Nephron (organoid): ENCODE measurements at regions not wholly inside any gene's neighbourhood (a gene's known extent, or its start where the extent isn't known, plus 50 kb on each side); places are given as distances from the start of the nearest gene placed in this dataset.
A peak's percentile ranks its signal among the peaks of the same experiment; 100 is the strongest.

Source experiments
- H3K27ac Mint-ChIP-seq, 3 experiments: 2 replicates each; pipeline ENCODE4 v1.8.0; 2020; ENCODE audit warnings: mixed read lengths in 3 of 3, mild to moderate bottlenecking in 2 of 3, moderate library complexity in 1 of 3
- H3K27me3 Mint-ChIP-seq: 2 replicates; pipeline ENCODE4 v1.8.0; 2021; ENCODE audit warnings: low read depth, mild to moderate bottlenecking, moderate library complexity, mixed read lengths
- H3K36me3 Mint-ChIP-seq: 2 replicates; pipeline ENCODE4 v1.8.0; 2020; ENCODE audit warnings: low read depth, mixed read lengths
- H3K4me1 Mint-ChIP-seq: 2 replicates; pipeline ENCODE4 v1.8.0; 2020; ENCODE audit warnings: mixed read lengths
- H3K4me3 Mint-ChIP-seq, 3 experiments: 2 replicates each; pipeline ENCODE4 v1.8.0; 2020; ENCODE audit warnings: mild to moderate bottlenecking in 3 of 3, mixed read lengths in 3 of 3, moderate library complexity in 2 of 3
- H3K9me3 Mint-ChIP-seq: 2 replicates; pipeline ENCODE4 v1.8.0; 2020; ENCODE audit warnings: mixed read lengths
- CTCF ChIP-seq, 3 experiments: fragments of 200-600 bp; sonication (generic); IDR thresholded peaks; one replicate each; pipeline ENCODE4 v1.5.0; 2021; ENCODE audit warnings: antibody characterized with exemption in 3 of 3; ENCODE audit not compliant: unreplicated experiment in 3 of 3

- Mint-ChIP-seq H3K4me3 (no peak overlapping the region), H3K9me3 (peaks cover 15% of the 10 kb centered on the region), H3K4me1 (no peaks in the 10 kb centered on the region), H3K27ac (no peak overlapping the region), H3K36me3 (no peaks in the 10 kb centered on the region), H3K27me3 (no peaks in the 10 kb centered on the region)
- TF ChIP-seq CTCF (IDR thresholded peaks at IDR 0.05; ENCODE audit: unreplicated experiment in 3 of 3) = no peak
Measured at GRCh38 chr3:111260878-111261277, 189.3 kb downstream of the NECTIN3 start.

- H3K36me3 Mint-ChIP-seq = no peaks in the 10 kb centered on the region
- peaks cover 3% of the 10 kb centered on the region for H3K27me3 Mint-ChIP-seq
- no peak overlapping the region for H3K4me3 Mint-ChIP-seq
- TF ChIP-seq CTCF (IDR thresholded peaks at IDR 0.05; ENCODE audit: unreplicated experiment in 3 of 3) = no peak
- H3K9me3 Mint-ChIP-seq = peaks cover 7% of the 10 kb centered on the region
- H3K27ac Mint-ChIP-seq = no peak overlapping the region
- no peaks in the 10 kb centered on the region for H3K4me1 Mint-ChIP-seq
Measured at GRCh38 chr3:111269777-111270176, 198.2 kb downstream of the NECTIN3 start.

GRCh38 chr3:111277226-111277625, 205.6 kb downstream of the NECTIN3 start:
- Mint-ChIP-seq H3K27me3 (peaks cover 3% of the 10 kb centered on the region), H3K9me3 (no peaks in the 10 kb centered on the region), H3K4me1 (peaks cover 16% of the 10 kb centered on the region), H3K27ac (no peak overlapping the region), H3K36me3 (no peaks in the 10 kb centered on the region), H3K4me3 (no peak overlapping the region)
- TF ChIP-seq CTCF (IDR thresholded peaks at IDR 0.05; ENCODE audit: unreplicated experiment in 3 of 3) = peak; percentile 18 to 30 (median 18)

GRCh38 chr3:111278959-111279358, 207.3 kb downstream of the NECTIN3 start:
- Mint-ChIP-seq H3K27me3 (peaks cover 7% of the 10 kb centered on the region), H3K36me3 (no peaks in the 10 kb centered on the region), H3K4me3 (no peak overlapping the region), H3K27ac (no peak overlapping the region), H3K4me1 (peaks cover 16% of the 10 kb centered on the region), H3K9me3 (no peaks in the 10 kb centered on the region)
- no peak for TF ChIP-seq CTCF (IDR thresholded peaks at IDR 0.05; ENCODE audit: unreplicated experiment in 3 of 3)

- Mint-ChIP-seq H3K36me3 (no peaks in the 10 kb centered on the region), H3K27ac (no peak overlapping the region), H3K4me3 (no peak overlapping the region), H3K9me3 (no peaks in the 10 kb centered on the region), H3K4me1 (peaks cover 23% of the 10 kb centered on the region), H3K27me3 (peaks cover 5% of the 10 kb centered on the region)
- TF ChIP-seq CTCF (IDR thresholded peaks at IDR 0.05; ENCODE audit: unreplicated experiment in 3 of 3) = no peak
Measured at GRCh38 chr3:111282024-111282423, 210.4 kb downstream of the NECTIN3 start.

GRCh38 chr3:111283165-111283564, 211.5 kb downstream of the NECTIN3 start:
- Mint-ChIP-seq H3K4me3 (no peak overlapping the region), H3K4me1 (peaks cover 12% of the 10 kb centered on the region), H3K27me3 (peaks cover 5% of the 10 kb centered on the region), H3K27ac (no peak overlapping the region), H3K36me3 (no peaks in the 10 kb centered on the region), H3K9me3 (no peaks in the 10 kb centered on the region)
- no peak for TF ChIP-seq CTCF (IDR thresholded peaks at IDR 0.05; ENCODE audit: unreplicated experiment in 3 of 3)
